Activated T-cell treated with anti-CD3 and anti-CD28 coated beads, Interleukin-2, amount 50 U/mL, for 48 hours (primary cell): ENCODE measurements at regions not wholly inside any gene's neighbourhood (a gene's known extent, or its start where the extent isn't known, plus 50 kb on each side); places are given as distances from the start of the nearest gene placed in this dataset.
"Not testable (repeated sequence)": the region's sequence is repeated elsewhere in the genome, so short reads cannot be mapped to it uniquely, and the experiment has no call there.

Experiments used
- DNase-seq, 2 experiments: peaks; one replicate each; pipeline ENCODE4 v3.0.0-alpha.2; 2020

DNA sequence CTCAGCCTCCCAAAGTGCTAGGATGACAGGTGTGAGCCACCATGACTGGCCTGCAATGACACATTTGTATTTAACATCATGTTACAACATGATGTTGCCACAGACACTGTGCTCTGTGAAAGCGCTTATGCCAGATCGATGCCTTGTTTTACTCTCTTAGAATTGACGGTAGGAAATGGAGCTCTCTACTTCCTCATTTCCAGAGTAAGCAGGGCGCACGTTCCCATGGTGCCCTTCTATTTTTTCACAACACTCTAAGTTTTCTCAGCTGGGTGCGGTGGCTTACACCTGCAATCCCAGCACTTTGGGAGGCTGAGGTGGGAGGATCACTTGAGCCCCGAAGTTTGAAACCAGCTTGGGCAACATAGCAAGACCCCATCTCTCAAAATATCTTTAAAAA lies 60.7 kb upstream of the DHRSX start:
- no peak for DNase-seq

GRCh38 chrX:2559124-2559523 lies 58.3 kb upstream of the DHRSX start:
- DNase-seq = no peak

- no peak for DNase-seq
Measured at GRCh38 chrX:2554891-2555290, 54.1 kb upstream of the DHRSX start.

GRCh38 chrX:2554066-2554465 lies 53.3 kb upstream of the DHRSX start:
- DNase-seq = not testable (repeated sequence)

- DNase-seq = no peak
Measured at GRCh38 chrX:2552621-2553201, 51.9 kb upstream of the DHRSX start.

DNA sequence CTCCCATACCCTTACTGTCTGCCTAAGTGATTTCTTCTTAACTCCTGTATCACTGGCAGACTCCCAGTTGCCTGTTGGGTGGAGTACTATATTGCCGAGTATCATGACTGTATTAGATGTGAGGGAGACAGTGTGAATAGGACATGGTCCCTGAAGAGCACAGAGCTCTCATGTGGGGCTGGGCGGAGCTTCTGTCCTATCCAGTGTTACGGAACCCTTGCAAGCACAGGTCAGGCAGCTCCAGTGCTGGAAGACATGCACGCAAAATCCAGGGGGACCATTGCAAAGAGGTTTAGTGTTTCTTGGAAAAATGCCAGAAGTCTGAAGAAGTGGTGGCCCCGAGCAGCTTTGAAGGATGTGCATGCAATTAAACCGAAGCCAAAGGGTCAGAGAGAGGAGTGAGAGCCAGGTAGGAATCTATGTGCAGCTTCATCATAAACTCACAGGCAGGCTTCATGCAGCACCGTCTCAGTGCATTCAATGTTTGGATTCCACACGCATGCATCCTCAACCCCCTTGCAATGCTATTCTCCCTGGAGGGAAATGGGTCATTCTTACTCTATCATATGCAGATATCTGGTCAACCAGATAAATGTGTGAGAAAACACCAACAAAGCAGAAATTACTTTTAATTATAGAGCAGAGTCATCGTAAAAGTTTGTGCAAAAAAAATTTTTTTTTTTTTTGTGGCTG lies 49.7 kb upstream of the DHRSX start:
- no peak for DNase-seq
